ENCODE measurements at regions not wholly inside any gene's neighbourhood (a gene's known extent, or its start where the extent isn't known, plus 50 kb on each side); places are given as distances from the start of the nearest gene placed in this dataset.

DNA sequence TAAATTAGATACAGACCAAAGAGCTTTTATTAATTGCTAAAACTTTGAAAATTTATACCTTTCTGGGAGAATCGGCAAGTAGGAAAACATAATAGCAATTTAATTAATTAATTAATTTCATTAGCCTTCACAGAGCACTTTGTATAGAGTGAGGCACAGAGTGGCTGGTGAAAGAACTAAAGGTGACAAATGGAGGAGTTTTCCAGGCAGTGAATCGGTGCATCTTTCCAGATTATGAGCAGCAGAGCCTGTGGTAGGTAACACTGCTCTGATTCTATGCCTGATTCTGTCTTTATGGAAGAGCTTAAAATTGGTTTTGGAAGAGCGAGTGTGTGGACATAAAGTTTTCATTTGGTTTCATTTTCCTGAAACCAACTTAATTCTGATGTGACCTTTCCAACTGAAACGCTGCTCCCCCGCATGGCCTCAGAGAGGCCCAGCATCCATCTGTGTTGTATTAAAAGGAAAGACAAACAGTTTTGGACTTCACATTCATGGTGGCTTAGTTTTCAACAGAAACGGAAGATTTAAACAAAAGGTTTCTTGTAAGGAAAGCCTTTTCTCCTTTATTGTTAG, 188.9 kb upstream of the RPS23 start:
- 63% methylated on average over 6 of the region's 6 CpGs for WGBS (ENCODE audit: missing lambda C conversion rate)
- no peak for FAIRE-seq
- H3K9me3 ChIP-seq = peaks cover 3% of the 10 kb centered on the region; the same call in 1 of the 3 replicates
- ChIA-PET CTCF (no interaction called here), POLR2A (no interaction called here)
- ATAC-seq = no peak
- H3K4me1 ChIP-seq = no peaks in the 10 kb centered on the region
- no peak overlapping the region for H3K4me3 ChIP-seq
- TF ChIP-seq, protein P1, sequence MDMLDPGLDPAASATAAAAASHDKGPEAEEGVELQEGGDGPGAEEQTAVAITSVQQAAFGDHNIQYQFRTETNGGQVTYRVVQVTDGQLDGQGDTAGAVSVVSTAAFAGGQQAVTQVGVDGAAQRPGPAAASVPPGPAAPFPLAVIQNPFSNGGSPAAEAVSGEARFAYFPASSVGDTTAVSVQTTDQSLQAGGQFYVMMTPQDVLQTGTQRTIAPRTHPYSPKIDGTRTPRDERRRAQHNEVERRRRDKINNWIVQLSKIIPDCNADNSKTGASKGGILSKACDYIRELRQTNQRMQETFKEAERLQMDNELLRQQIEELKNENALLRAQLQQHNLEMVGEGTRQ (IDR thresholded peaks at IDR 0.05) = no peak
- TF ChIP-seq MAFK (IDR thresholded peaks at IDR 0.05; ENCODE audit: partially characterized antibody) (no peak), EHMT2 (IDR thresholded peaks at IDR 0.05; ENCODE audit: low read depth) (no peak), GATA3 (IDR thresholded peaks at IDR 0.05; ENCODE audit: borderline replicate concordance) (no peak), ZSCAN20 (CRISPR knock-in tag; IDR thresholded peaks at IDR 0.05) (no peak), POLR2A (IDR thresholded peaks at IDR 0.05; ENCODE audit: low read length) (no peak), FOXS1 (CRISPR knock-in tag; IDR thresholded peaks at IDR 0.05) (no peak), SREBF2 (IDR thresholded peaks at IDR 0.05) (no peak), NFE2L2 (conservative IDR thresholded peaks at IDR 0.05; ENCODE audit: low read length) (no peak), MAZ (IDR thresholded peaks at IDR 0.05; ENCODE audit: borderline replicate concordance, low read depth, low read length) (no peak), KDM5A (IDR thresholded peaks at IDR 0.05) (no peak), RCOR1 (IDR thresholded peaks at IDR 0.05; ENCODE audit: low read depth, low read length) (no peak), RAD21 (conservative IDR thresholded peaks at IDR 0.05 in 1 of 2, IDR thresholded peaks at IDR 0.05 in 1 of 2) (no peak), HDAC2 (IDR thresholded peaks at IDR 0.05) (no peak), NR3C1 (IDR thresholded peaks at IDR 0.05) (no peak), RNF2 (IDR thresholded peaks at IDR 0.05; ENCODE audit: borderline replicate concordance, low read depth) (no peak)
- TF ChIP-seq, protein P2, sequence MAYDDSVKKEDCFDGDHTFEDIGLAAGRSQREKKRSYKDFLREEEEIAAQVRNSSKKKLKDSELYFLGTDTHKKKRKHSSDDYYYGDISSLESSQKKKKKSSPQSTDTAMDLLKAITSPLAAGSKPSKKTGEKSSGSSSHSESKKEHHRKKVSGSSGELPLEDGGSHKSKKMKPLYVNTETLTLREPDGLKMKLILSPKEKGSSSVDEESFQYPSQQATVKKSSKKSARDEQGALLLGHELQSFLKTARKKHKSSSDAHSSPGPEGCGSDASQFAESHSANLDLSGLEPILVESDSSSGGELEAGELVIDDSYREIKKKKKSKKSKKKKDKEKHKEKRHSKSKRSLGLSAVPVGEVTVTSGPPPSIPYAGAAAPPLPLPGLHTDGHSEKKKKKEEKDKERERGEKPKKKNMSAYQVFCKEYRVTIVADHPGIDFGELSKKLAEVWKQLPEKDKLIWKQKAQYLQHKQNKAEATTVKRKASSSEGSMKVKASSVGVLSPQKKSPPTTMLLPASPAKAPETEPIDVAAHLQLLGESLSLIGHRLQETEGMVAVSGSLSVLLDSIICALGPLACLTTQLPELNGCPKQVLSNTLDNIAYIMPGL (CRISPR knock-in tag; IDR thresholded peaks at IDR 0.05; ENCODE audit: borderline replicate concordance) = no peak
- DNase-seq (ENCODE audit: low read depth in 1 of 2, low spot score in 1 of 2) = no peak
- no peak overlapping the region for H3K4me2 ChIP-seq
- no peak overlapping the region for H3K27ac ChIP-seq

GRCh38 chr5:82465235-82465634, 187.1 kb upstream of the RPS23 start:
- TF ChIP-seq NFE2L2 (conservative IDR thresholded peaks at IDR 0.05; ENCODE audit: low read length) = no peak
- TF ChIP-seq, protein P3, sequence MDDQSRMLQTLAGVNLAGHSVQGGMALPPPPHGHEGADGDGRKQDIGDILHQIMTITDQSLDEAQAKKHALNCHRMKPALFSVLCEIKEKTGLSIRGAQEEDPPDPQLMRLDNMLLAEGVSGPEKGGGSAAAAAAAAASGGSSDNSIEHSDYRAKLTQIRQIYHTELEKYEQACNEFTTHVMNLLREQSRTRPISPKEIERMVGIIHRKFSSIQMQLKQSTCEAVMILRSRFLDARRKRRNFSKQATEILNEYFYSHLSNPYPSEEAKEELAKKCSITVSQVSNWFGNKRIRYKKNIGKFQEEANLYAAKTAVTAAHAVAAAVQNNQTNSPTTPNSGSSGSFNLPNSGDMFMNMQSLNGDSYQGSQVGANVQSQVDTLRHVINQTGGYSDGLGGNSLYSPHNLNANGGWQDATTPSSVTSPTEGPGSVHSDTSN (IDR thresholded peaks at IDR 0.05) = no peak
- no peak for TF ChIP-seq ZNF302 (CRISPR knock-in tag; IDR thresholded peaks at IDR 0.05)
- no peak for TF ChIP-seq KDM5A (IDR thresholded peaks at IDR 0.05)
- TF ChIP-seq HEYL (CRISPR knock-in tag; IDR thresholded peaks at IDR 0.05) = no peak
- no peak for TF ChIP-seq RARB (CRISPR knock-in tag; IDR thresholded peaks at IDR 0.05)
- no peak for TF ChIP-seq HES2 (IDR thresholded peaks at IDR 0.05)
- no peak for TF ChIP-seq ZFP36 (IDR thresholded peaks at IDR 0.05; ENCODE audit: borderline replicate concordance, partially characterized antibody)
- no peak for TF ChIP-seq ESRRA (IDR thresholded peaks at IDR 0.05; ENCODE audit: borderline replicate concordance, low read length)
- no peak for TF ChIP-seq ZC3H11A (IDR thresholded peaks at IDR 0.05)
- TF ChIP-seq HOXA7 (CRISPR knock-in tag; IDR thresholded peaks at IDR 0.05) = no peak
- WGBS (ENCODE audit: missing lambda C conversion rate) = 20% methylated on average over 3 of the region's 3 CpGs
- no peak overlapping the region for H3K27ac ChIP-seq
- ATAC-seq (no peak), FAIRE-seq (no peak), DNase-seq (ENCODE audit: low read depth in 1 of 2, low spot score in 1 of 2) (no peak)
- H3K4me2 ChIP-seq = no peak overlapping the region
- H3K9me3 ChIP-seq = peaks cover 3% of the 10 kb centered on the region; the same call in 1 of the 3 replicates
- POLR2A ChIA-PET = interaction anchor here (0.7 kb wide), 1 partner anchor 49 kb away, joined by 3 read pairs; no protein-coding TSS in a partner anchor
- no peak overlapping the region for H3K4me3 ChIP-seq
- no peaks in the 10 kb centered on the region for H3K4me1 ChIP-seq
- CTCF ChIA-PET = no interaction called here
